ENCODE measurements at regions not wholly inside any gene's neighbourhood (a gene's known extent, or its start where the extent isn't known, plus 50 kb on each side); places are given as distances from the start of the nearest gene placed in this dataset.

DNA sequence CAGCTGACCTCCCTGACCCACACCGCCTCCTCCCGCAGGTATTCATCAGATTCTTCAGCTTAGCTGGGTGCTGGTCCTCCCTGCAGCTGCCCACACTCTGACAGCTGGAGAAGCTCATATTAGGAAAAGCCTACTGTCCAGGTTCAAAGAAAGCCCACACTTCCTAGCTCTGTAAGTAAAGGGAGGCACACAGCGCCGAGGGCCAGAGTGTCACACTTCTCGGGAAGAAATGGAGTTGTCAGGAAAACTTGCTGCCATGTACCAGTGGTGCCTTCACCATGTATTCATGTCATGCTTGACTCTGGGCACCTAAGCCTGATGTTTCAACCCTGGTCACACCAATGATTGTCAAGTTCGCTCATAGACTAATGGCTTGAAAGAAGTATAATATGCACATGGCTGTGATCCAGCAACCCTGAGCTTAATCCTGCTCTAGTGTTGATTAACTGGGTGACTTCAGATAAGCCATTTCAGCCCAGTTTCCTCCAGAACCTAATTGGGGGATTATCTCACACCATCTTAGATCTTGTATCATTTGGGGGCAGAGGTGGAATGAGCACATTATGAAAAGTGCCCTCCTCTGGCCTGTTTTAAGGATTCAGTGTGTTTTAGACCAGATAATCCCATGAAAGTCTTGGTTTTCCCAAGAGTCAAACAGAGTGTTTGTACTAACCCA, 180.3 kb upstream of the PARD3B start:
- TF ChIP-seq CTCF (IDR thresholded peaks at IDR 0.05; ENCODE audit: low read length) (no peak), EZH2phosphoT487 (IDR thresholded peaks at IDR 0.05; ENCODE audit: low read length) (no peak)
